MM.1S (cell line): ENCODE measurements at regions not wholly inside any gene's neighbourhood (a gene's known extent, or its start where the extent isn't known, plus 50 kb on each side); places are given as distances from the start of the nearest gene placed in this dataset.

Experiments used
- DNase-seq: peaks from one replicate; pipeline ENCODE4 v3.0.0-alpha.2; 2015
- H2AFZ ChIP-seq: fragments of 300-600 bp; sonication (generic); 2 replicates; pipeline ENCODE4 v1.6.0; 2016; ENCODE audit warnings: antibody characterized with exemption, low read length
- H3F3A ChIP-seq: fragments of 300-600 bp; sonication (generic); 2 replicates; pipeline ENCODE4 v1.6.1; 2016; ENCODE audit warnings: mild to moderate bottlenecking, antibody characterized with exemption, low read length, moderate library complexity, mixed read lengths; ENCODE audit not compliant: insufficient read depth
- H3K27ac ChIP-seq: fragments of 300-600 bp; sonication (generic); 2 replicates; pipeline ENCODE4 v1.5.1; 2016; ENCODE audit warnings: mild to moderate bottlenecking, low read length
- H3K27me3 ChIP-seq: fragments of 300-600 bp; sonication (generic); replicated peaks from 2 replicates; pipeline ENCODE4 v1.6.0; 2016; ENCODE audit warnings: low read length; ENCODE audit not compliant: insufficient read depth
- H3K36me3 ChIP-seq: fragments of 300-600 bp; sonication (generic); replicated peaks from 2 replicates; pipeline ENCODE4 v1.6.1; 2016; ENCODE audit warnings: mild to moderate bottlenecking, low read length, mixed read lengths; ENCODE audit not compliant: insufficient read depth
- H3K4me1 ChIP-seq: fragments of 300-600 bp; sonication (generic); 2 replicates; pipeline ENCODE4 v1.6.1; 2016; ENCODE audit warnings: low read length, mixed read lengths
- H3K4me2 ChIP-seq: fragments of 300-600 bp; sonication (generic); 2 replicates; pipeline ENCODE4 v1.6.0; 2016; ENCODE audit warnings: low read depth, low read length
- H3K4me3 ChIP-seq: fragments of 300-600 bp; sonication (generic); 2 replicates; pipeline ENCODE4 v1.5.1; 2016; ENCODE audit warnings: low read length, mixed read lengths
- H3K79me2 ChIP-seq: fragments of 300-600 bp; sonication (generic); 2 replicates; pipeline ENCODE4 v1.6.1; 2016; ENCODE audit warnings: mixed run types, low read length, mixed read lengths
- H3K9ac ChIP-seq: fragments of 300-600 bp; sonication (generic); 2 replicates; pipeline ENCODE4 v1.6.1; 2016; ENCODE audit warnings: low read length, mixed read lengths
- H3K9me2 ChIP-seq: fragments of 300-600 bp; sonication (generic); replicated peaks from 2 replicates; pipeline ENCODE4 v1.6.1; 2016; ENCODE audit warnings: mild to moderate bottlenecking, low read length, mixed read lengths; ENCODE audit not compliant: insufficient read depth
- H3K9me3 ChIP-seq: fragments of 300-600 bp; sonication (generic); replicated peaks from 2 replicates; pipeline ENCODE4 v1.6.1; 2016; ENCODE audit warnings: mild to moderate bottlenecking, low read length, mixed read lengths; ENCODE audit not compliant: insufficient read depth
- H4K20me1 ChIP-seq: fragments of 300-600 bp; sonication (generic); 2 replicates; pipeline ENCODE4 v1.6.1; 2016; ENCODE audit warnings: mild to moderate bottlenecking, low read length, moderate library complexity, mixed read lengths; ENCODE audit not compliant: insufficient read depth
- CTCF ChIP-seq: fragments of 300-600 bp; sonication (generic); IDR thresholded peaks from 2 replicates; pipeline ENCODE4 v1.5.1; 2016; ENCODE audit warnings: antibody characterized with exemption, low read length, mixed read lengths
- EZH2 ChIP-seq: fragments of 300-600 bp; sonication (generic); optimal IDR thresholded peaks from 2 replicates; pipeline ENCODE3; 2017; ENCODE audit warnings: low read depth, mild to moderate bottlenecking, antibody characterized with exemption, low read length, mixed read lengths
- EZH2phosphoT487 ChIP-seq: fragments of 300-600 bp; sonication (generic); IDR thresholded peaks from 2 replicates; pipeline ENCODE4 v1.6.1; 2018; ENCODE audit warnings: antibody characterized with exemption, low read length

- no peaks in the 10 kb centered on the region for H3K9me3 ChIP-seq
- no peak overlapping the region for H3K27ac ChIP-seq
- H3K4me1 ChIP-seq: no peaks in the 10 kb centered on the region
- no peaks in the 10 kb centered on the region for H3K9me2 ChIP-seq
- no peak overlapping the region for H3K4me3 ChIP-seq
- no peak overlapping the region for H3K4me2 ChIP-seq
- H4K20me1 ChIP-seq: no peaks in the 10 kb centered on the region
- no peak overlapping the region for H3K9ac ChIP-seq
- no peaks in the 10 kb centered on the region for H3F3A ChIP-seq
- no peak overlapping the region for H2AFZ ChIP-seq
- no peaks in the 10 kb centered on the region; the same call in 1 of the 2 replicates for H3K27me3 ChIP-seq
- TF ChIP-seq EZH2 (no peak), EZH2phosphoT487 (no peak), CTCF (no peak)
- H3K79me2 ChIP-seq: no peaks in the 10 kb centered on the region
- no peaks in the 10 kb centered on the region for H3K36me3 ChIP-seq
- DNase-seq: no peak
Observed at GRCh38 chr2:106577255-106577651, 90.1 kb downstream of the CD8B2 start.

- H3K27me3 ChIP-seq: no peaks in the 10 kb centered on the region; the same call in 1 of the 2 replicates
- no peak overlapping the region for H2AFZ ChIP-seq
- H4K20me1 ChIP-seq: no peaks in the 10 kb centered on the region
- TF ChIP-seq EZH2 (no peak), EZH2phosphoT487 (no peak), CTCF (no peak)
- no peaks in the 10 kb centered on the region for H3K4me1 ChIP-seq
- no peak for DNase-seq
- H3K27ac ChIP-seq: no peak overlapping the region
- H3K9me3 ChIP-seq: no peaks in the 10 kb centered on the region
- H3K9ac ChIP-seq: no peak overlapping the region
- H3K79me2 ChIP-seq: no peaks in the 10 kb centered on the region
- H3K9me2 ChIP-seq: no peaks in the 10 kb centered on the region
- no peaks in the 10 kb centered on the region for H3F3A ChIP-seq
- no peak overlapping the region for H3K4me2 ChIP-seq
- no peaks in the 10 kb centered on the region for H3K36me3 ChIP-seq
- no peak overlapping the region for H3K4me3 ChIP-seq
Observed at GRCh38 chr2:106579750-106580197, 92.6 kb downstream of the CD8B2 start.

DNA sequence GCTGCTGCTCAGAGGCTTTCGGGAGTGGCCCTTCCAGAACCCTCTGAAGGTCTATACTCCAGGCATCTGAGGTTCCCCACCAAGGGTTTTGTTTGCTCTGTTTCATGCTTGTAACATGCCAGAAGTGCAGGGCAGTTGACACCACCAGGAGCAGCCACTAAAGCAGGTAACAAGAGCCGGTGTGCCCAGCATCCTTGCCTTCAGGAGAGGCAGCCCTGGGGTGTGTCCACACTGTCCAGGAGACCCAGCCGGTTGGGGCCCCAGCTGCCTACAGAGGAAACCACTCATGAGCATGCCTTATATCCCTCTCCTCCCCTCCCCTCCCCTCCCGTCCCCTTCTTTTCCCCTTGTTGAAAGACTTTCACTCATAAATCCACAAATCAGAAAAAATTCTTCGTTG is 93.1 kb downstream of the CD8B2 start:
- Histone ChIP-seq H4K20me1 (no peaks in the 10 kb centered on the region), H3K4me1 (no peaks in the 10 kb centered on the region), H3K36me3 (no peaks in the 10 kb centered on the region), H3K27ac (no peak overlapping the region), H2AFZ (no peak overlapping the region), H3K9me3 (no peaks in the 10 kb centered on the region), H3K4me2 (no peak overlapping the region), H3K27me3 (no peaks in the 10 kb centered on the region; the same call in 1 of the 2 replicates), H3K4me3 (no peak overlapping the region), H3K9me2 (no peaks in the 10 kb centered on the region), H3K9ac (no peak overlapping the region), H3K79me2 (no peaks in the 10 kb centered on the region), H3F3A (no peaks in the 10 kb centered on the region)
- no peak for TF ChIP-seq EZH2phosphoT487
- no peak for TF ChIP-seq EZH2
- TF ChIP-seq CTCF: no peak
- DNase-seq: no peak
